Head of caudate nucleus (tissue), 42 donors: ENCODE measurements at regions not wholly inside any gene's neighbourhood (a gene's known extent, or its start where the extent isn't known, plus 50 kb on each side); places are given as distances from the start of the nearest gene placed in this dataset.

ENCODE experiments used
- DNase-seq, 42 donors: peaks; one replicate each; pipeline versions ENCODE4 v3.0.0 to v3.0.0-alpha.2; 2020 to 2021; ENCODE audit warnings: mixed read lengths in 7 of 42
- intact Hi-C: fragments of 100-400 bp; cut with DNase I; formaldehyde crosslinking; loops from one replicate; pipeline ENCODE4 v1.15.0; 2022

GRCh38 chr13:79791471-79792042 is 310.6 kb downstream of the NDFIP2 start:
- intact Hi-C loops: no loop called here
- DNase-seq: no peak

GRCh38 chr13:79786176-79786575 is 305.2 kb downstream of the NDFIP2 start:
- no peak for DNase-seq
- intact Hi-C loops: no loop called here

- DNase-seq: peak in 38 of 42 donors; percentile 6 to 63 (median 26)
- intact Hi-C loops: no loop called here
Observed at GRCh38 chr13:79782541-79783205, 301.7 kb downstream of the NDFIP2 start.

GRCh38 chr13:79781829-79782540 is 301.0 kb downstream of the NDFIP2 start:
- no peak for DNase-seq
- intact Hi-C loops: no loop called here

GRCh38 chr13:79780240-79780639 is 299.3 kb downstream of the NDFIP2 start:
- intact Hi-C loops: no loop called here
- no peak for DNase-seq

- DNase-seq: peak in 1 of 42 donors; percentile 6
- intact Hi-C loops: loop anchor here (10.0 kb wide), 1 partner anchor 585 kb away; no protein-coding TSS in a partner anchor
Observed at GRCh38 chr13:79779761-79780160, 298.8 kb downstream of the NDFIP2 start.

- intact Hi-C loops: loop anchor here (10.0 kb wide), 1 partner anchor 586 kb away; no protein-coding TSS in a partner anchor
Observed at GRCh38 chr13:79778741-79779460, 297.9 kb downstream of the NDFIP2 start.

GRCh38 chr13:79777504-79777903 is 296.5 kb downstream of the NDFIP2 start:
- DNase-seq: no peak
- intact Hi-C loops: loop anchor here (10.0 kb wide), 1 partner anchor 587 kb away; no protein-coding TSS in a partner anchor

More at GRCh38 chr13:79778741-79779460, 297.9 kb downstream of the NDFIP2 start:
- DNase-seq: no peak

GRCh38 chr13:79776531-79777295 is 295.8 kb downstream of the NDFIP2 start:
- intact Hi-C loops: loop anchor here (10.0 kb wide), 1 partner anchor 588 kb away; no protein-coding TSS in a partner anchor
- DNase-seq: no peak

GRCh38 chr13:79775830-79776229 is 294.9 kb downstream of the NDFIP2 start:
- intact Hi-C loops: loop anchor here (10.0 kb wide), 1 partner anchor 589 kb away; no protein-coding TSS in a partner anchor
- DNase-seq: peak in 40 of 42 donors; percentile 7 to 83 (median 56)

- DNase-seq: no peak
- intact Hi-C loops: loop anchor here (10.0 kb wide), 1 partner anchor 592 kb away; no protein-coding TSS in a partner anchor
Observed at GRCh38 chr13:79772811-79773210, 291.9 kb downstream of the NDFIP2 start.

- intact Hi-C loops: loop anchor here (10.0 kb wide), 1 partner anchor 593 kb away; no protein-coding TSS in a partner anchor
- no peak for DNase-seq
Observed at GRCh38 chr13:79771493-79771892, 290.5 kb downstream of the NDFIP2 start.

GRCh38 chr13:79770056-79770455 is 289.1 kb downstream of the NDFIP2 start:
- DNase-seq: no peak
- intact Hi-C loops: loop anchor here (10.0 kb wide), 1 partner anchor 595 kb away; no protein-coding TSS in a partner anchor

GRCh38 chr13:79767126-79767525 is 286.2 kb downstream of the NDFIP2 start:
- DNase-seq: no peak

GRCh38 chr13:79765331-79765730 is 284.4 kb downstream of the NDFIP2 start:
- intact Hi-C loops: no loop called here
- DNase-seq: no peak

More at GRCh38 chr13:79767126-79767525, 286.2 kb downstream of the NDFIP2 start:
- intact Hi-C loops: no loop called here

- peak in 1 of 42 donors; percentile 37 for DNase-seq
- intact Hi-C loops: no loop called here
Observed at GRCh38 chr13:79749984-79750551, 269.1 kb downstream of the NDFIP2 start.

- intact Hi-C loops: no loop called here
- DNase-seq: no peak
Observed at GRCh38 chr13:79749566-79749965, 268.6 kb downstream of the NDFIP2 start.

GRCh38 chr13:79745081-79745480 is 264.1 kb downstream of the NDFIP2 start:
- DNase-seq: no peak
- intact Hi-C loops: no loop called here
